ENCODE measurements at regions not wholly inside any gene's neighbourhood (a gene's known extent, or its start where the extent isn't known, plus 50 kb on each side); places are given as distances from the start of the nearest gene placed in this dataset.

- TF ChIP-seq POLR2A (IDR thresholded peaks at IDR 0.05; ENCODE audit: low read depth, low read length), result no peak
- no peak for TF ChIP-seq MAX (IDR thresholded peaks at IDR 0.05; ENCODE audit: insufficient read depth, insufficient read length)
- no peak for TF ChIP-seq POLR2AphosphoS5 (IDR thresholded peaks at IDR 0.05; ENCODE audit: insufficient read depth, low read depth, low read length)
- TF ChIP-seq CTCF (IDR thresholded peaks at IDR 0.05; ENCODE audit: extremely low read depth in 1 of 2, insufficient read depth in 1 of 2, low read depth in 1 of 2, low read length in 2 of 2), result no peak
- no peak for TF ChIP-seq JUN (IDR thresholded peaks at IDR 0.05; ENCODE audit: borderline replicate concordance, insufficient read depth, insufficient read length, low read depth)
- TF ChIP-seq FOS (IDR thresholded peaks at IDR 0.05; ENCODE audit: borderline replicate concordance, insufficient read depth, low read length), result no peak
- TF ChIP-seq GATA2 (IDR thresholded peaks at IDR 0.05; ENCODE audit: insufficient read depth, insufficient read length, low read depth, low read length), result no peak
Observed at GRCh38 chr14:46137786-46138185, 513.8 kb downstream of the RPL10L start.

Measured in endothelial cell of umbilical vein (primary cell).